Upper lobe of left lung (tissue), 6 donors: ENCODE measurements at regions not wholly inside any gene's neighbourhood (a gene's known extent, or its start where the extent isn't known, plus 50 kb on each side); places are given as distances from the start of the nearest gene placed in this dataset.

Experiments
- ATAC-seq, 2 donors: fragments of 200-7000 bp; cut with Tn5 transposase; one replicate each; pipeline ENCODE4 v1.9.1; 2022; ENCODE audit warnings: mild to moderate bottlenecking in 2 of 2, moderate library complexity in 2 of 2; ENCODE audit not compliant: low FRiP score in 2 of 2
- DNase-seq, 2 donors: peaks; one replicate each; pipeline ENCODE4 v3.0.0-alpha.2; 2019 to 2020
- H3K27ac ChIP-seq, 4 donors: fragments of 200-600 bp; sonication (generic); one replicate each; pipeline ENCODE4 v1.5.1; 2016 to 2019
- H3K27me3 ChIP-seq, 4 donors: fragments of 200-600 bp; sonication (generic); one replicate each; pipeline ENCODE4 v1.5.1; 2017 to 2019
- H3K36me3 ChIP-seq, 4 donors: fragments of 200-600 bp; sonication (generic); one replicate each; pipeline ENCODE4 v1.5.1; 2016 to 2019
- H3K4me1 ChIP-seq, 4 donors: fragments of 200-600 bp; sonication (generic); one replicate each; pipeline ENCODE4 v1.5.1; 2018 to 2019
- H3K4me3 ChIP-seq, 4 donors: fragments of 200-600 bp; sonication (generic); one replicate each; pipeline ENCODE4 v1.5.1; 2017 to 2019; ENCODE audit warnings: mild to moderate bottlenecking in 2 of 4, moderate library complexity in 1 of 4
- H3K9me3 ChIP-seq, 4 donors: fragments of 200-600 bp; sonication (generic); one replicate each; pipeline ENCODE4 v1.5.1; 2018 to 2019
- EP300 ChIP-seq, 4 donors: sonication (generic); formaldehyde crosslinking; IDR thresholded peaks; one replicate each; pipeline ENCODE4 v1.5.1; 2017; ENCODE audit warnings: antibody characterized with exemption in 4 of 4, control low read depth in 2 of 4
- POLR2A ChIP-seq, 4 donors: fragments of 450-650 bp; IDR thresholded peaks; one replicate each; pipeline ENCODE4 v1.5.1; 2016 to 2017; ENCODE audit warnings: antibody characterized with exemption in 4 of 4, mild to moderate bottlenecking in 2 of 4
- POLR2AphosphoS5 ChIP-seq, 2 donors: sonication (generic); formaldehyde crosslinking; IDR thresholded peaks; one replicate each; pipeline ENCODE4 v1.5.1; 2017; ENCODE audit warnings: antibody characterized with exemption in 2 of 2
- WGBS, 2 donors: methylation state at CpG; one replicate each; pipeline ENCODE4 v1.1.5; 2017 to 2018; 5-methylcytosine and 5-hydroxymethylcytosine counted together
- TF ChIP-seq, protein P1 (sequence below), 6 experiments: fragments of 450-650 bp in 4 of 6; fragments of 200-600 bp in 2 of 6; sonication (generic) in 2 of 6; IDR thresholded peaks; one replicate each; pipeline ENCODE4 v1.5.1; 2016 to 2019; ENCODE audit warnings: antibody characterized with exemption in 6 of 6
- donor health status: DM: no; HTN: no; CAD: no; lungs with moderate emphysema.
- donor health status: DM: no; HTN: yes; CAD: no; lungs with severe emphysema.

DNA sequence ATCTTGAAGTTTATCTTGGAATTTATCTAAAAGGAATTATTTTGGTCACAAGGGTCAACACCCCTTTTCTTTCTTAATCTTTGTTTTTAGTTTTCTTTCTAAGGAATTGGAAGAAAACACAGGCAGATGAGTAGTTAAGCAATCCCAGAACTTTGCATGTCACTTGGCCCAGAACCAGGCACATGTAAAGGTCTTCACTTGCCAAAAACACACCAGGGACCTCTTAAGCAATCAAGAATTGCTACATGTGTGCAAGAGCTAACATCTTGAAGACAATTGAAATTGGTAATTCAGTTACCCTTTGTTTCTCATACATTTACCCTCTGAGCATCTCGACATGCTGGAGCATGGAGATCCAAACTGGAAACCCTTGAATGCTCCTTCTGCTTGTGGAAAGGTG lies 114.2 kb downstream of the ZC3H11B start:
- DNase-seq = no peak
- 75 to 85% methylated on average over 1 of the region's 1 CpG for WGBS, 2 donors

GRCh38 chr1:219495737-219496408 lies 117.0 kb downstream of the ZC3H11B start:
- no peak for DNase-seq
- WGBS, 2 donors = 57 to 60% methylated on average over 6 of the region's 6 CpGs

More for the DNA sequence above, 114.2 kb downstream of the ZC3H11B start:
- Histone ChIP-seq H3K27ac (no peak overlapping the region), H3K4me3 (no peak overlapping the region), H3K36me3 (no peaks in the 10 kb centered on the region), H3K27me3 (no peaks in the 10 kb centered on the region), H3K4me1 (no peaks in the 10 kb centered on the region), H3K9me3 (no peaks in the 10 kb centered on the region)
- TF ChIP-seq EP300 (IDR thresholded peaks at IDR 0.05) (no peak), POLR2A (IDR thresholded peaks at IDR 0.05) (no peak), POLR2AphosphoS5 (IDR thresholded peaks at IDR 0.05) (no peak)
- TF ChIP-seq, protein P1, sequence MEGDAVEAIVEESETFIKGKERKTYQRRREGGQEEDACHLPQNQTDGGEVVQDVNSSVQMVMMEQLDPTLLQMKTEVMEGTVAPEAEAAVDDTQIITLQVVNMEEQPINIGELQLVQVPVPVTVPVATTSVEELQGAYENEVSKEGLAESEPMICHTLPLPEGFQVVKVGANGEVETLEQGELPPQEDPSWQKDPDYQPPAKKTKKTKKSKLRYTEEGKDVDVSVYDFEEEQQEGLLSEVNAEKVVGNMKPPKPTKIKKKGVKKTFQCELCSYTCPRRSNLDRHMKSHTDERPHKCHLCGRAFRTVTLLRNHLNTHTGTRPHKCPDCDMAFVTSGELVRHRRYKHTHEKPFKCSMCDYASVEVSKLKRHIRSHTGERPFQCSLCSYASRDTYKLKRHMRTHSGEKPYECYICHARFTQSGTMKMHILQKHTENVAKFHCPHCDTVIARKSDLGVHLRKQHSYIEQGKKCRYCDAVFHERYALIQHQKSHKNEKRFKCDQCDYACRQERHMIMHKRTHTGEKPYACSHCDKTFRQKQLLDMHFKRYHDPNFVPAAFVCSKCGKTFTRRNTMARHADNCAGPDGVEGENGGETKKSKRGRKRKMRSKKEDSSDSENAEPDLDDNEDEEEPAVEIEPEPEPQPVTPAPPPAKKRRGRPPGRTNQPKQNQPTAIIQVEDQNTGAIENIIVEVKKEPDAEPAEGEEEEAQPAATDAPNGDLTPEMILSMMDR (IDR thresholded peaks at IDR 0.05) = no peak
- peak in 1 of 2 donors; percentile 70 for ATAC-seq

DNA sequence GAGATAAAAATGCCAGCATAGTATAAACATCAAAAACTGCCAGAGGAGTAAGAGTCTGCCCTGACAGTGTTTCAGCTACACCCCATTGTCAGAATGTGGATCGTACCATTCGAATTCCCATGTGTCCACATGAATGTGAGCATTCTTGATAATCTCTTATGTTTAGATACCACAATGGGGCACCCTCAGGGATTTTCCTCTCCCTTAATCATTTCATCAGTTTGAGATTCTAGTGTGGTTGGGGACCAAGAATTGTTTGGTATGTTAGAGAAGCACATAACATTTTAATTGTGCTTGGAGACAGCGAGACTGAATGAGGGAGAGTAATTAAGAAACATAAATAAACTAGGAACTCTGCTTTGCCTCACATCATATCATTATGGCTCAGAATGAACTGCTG lies 120.2 kb downstream of the ZC3H11B start:
- Histone ChIP-seq H3K36me3 (no peaks in the 10 kb centered on the region), H3K27me3 (no peaks in the 10 kb centered on the region), H3K4me1 (no peaks in the 10 kb centered on the region), H3K4me3 (no peak overlapping the region), H3K27ac (no peak overlapping the region), H3K9me3 (no peaks in the 10 kb centered on the region)
- WGBS, 2 donors = 67 to 77% methylated on average over 3 of the region's 3 CpGs
- DNase-seq (no peak), ATAC-seq (no peak)
- no peak for TF ChIP-seq POLR2A (IDR thresholded peaks at IDR 0.05)
- TF ChIP-seq, protein P1 (IDR thresholded peaks at IDR 0.05) = no peak
- no peak for TF ChIP-seq EP300 (IDR thresholded peaks at IDR 0.05)
- no peak for TF ChIP-seq POLR2AphosphoS5 (IDR thresholded peaks at IDR 0.05)

More at GRCh38 chr1:219495737-219496408, 117.0 kb downstream of the ZC3H11B start:
- no peak overlapping the region for H3K4me3 ChIP-seq
- no peaks in the 10 kb centered on the region for H3K4me1 ChIP-seq
- TF ChIP-seq POLR2AphosphoS5 (IDR thresholded peaks at IDR 0.05) (no peak), EP300 (IDR thresholded peaks at IDR 0.05) (no peak), POLR2A (IDR thresholded peaks at IDR 0.05) (no peak)
- H3K27ac ChIP-seq = no peak overlapping the region
- no peak for ATAC-seq
- H3K36me3 ChIP-seq = no peaks in the 10 kb centered on the region
- no peaks in the 10 kb centered on the region for H3K9me3 ChIP-seq
- H3K27me3 ChIP-seq = no peaks in the 10 kb centered on the region

DNA sequence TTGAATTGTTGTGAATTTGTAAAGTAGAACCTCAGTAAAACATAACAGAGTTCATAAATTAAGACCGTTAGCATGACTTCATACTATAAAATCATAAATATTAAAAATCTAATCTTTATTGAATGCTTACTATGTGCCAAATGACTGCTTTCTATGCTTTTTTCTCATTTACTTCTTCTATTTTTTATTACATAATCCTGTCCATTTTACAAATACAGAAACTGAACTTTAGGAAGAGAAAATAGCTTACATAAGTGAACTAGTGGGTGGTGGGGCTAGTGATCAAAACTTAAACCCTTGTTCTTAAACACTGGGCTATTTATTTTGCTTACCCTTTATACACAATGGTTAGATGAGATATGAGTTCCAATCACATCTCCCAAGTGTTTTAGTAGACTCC lies 122.3 kb downstream of the ZC3H11B start:
- ATAC-seq = peak in 1 of 2 donors; percentile 36
- Histone ChIP-seq H3K27me3 (no peaks in the 10 kb centered on the region), H3K36me3 (no peaks in the 10 kb centered on the region), H3K4me3 (no peak overlapping the region), H3K27ac (no peak overlapping the region), H3K4me1 (no peaks in the 10 kb centered on the region), H3K9me3 (no peaks in the 10 kb centered on the region)
- TF ChIP-seq POLR2A (IDR thresholded peaks at IDR 0.05) = no peak
- no peak for TF ChIP-seq EP300 (IDR thresholded peaks at IDR 0.05)
- TF ChIP-seq POLR2AphosphoS5 (IDR thresholded peaks at IDR 0.05) = no peak
- TF ChIP-seq, protein P1 (IDR thresholded peaks at IDR 0.05) = no peak
- DNase-seq = no peak
- 91 to 93% methylated on average over 1 of the region's 1 CpG for WGBS, 2 donors

DNA sequence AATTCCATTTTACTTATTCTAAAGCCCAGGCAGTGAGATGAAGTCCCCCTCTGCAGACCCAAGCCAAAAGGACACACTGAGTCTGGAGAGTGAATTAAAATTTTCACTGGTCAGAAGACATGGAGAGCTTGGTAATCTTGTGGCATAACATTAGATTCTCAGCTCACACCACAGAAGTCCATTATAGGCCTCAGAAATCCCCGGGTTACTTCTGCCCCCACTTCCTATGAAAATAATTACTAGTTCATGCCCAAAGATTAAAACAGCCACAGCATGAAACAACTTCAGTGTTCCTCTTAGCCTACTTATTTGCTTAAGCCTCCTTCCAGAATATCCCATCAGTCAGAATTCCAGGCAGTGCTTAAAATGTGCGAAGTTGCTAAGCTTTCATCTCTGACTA lies 123.3 kb downstream of the ZC3H11B start:
- Histone ChIP-seq H3K27me3 (no peaks in the 10 kb centered on the region), H3K27ac (no peak overlapping the region), H3K36me3 (no peaks in the 10 kb centered on the region), H3K9me3 (no peaks in the 10 kb centered on the region), H3K4me3 (no peak overlapping the region), H3K4me1 (no peaks in the 10 kb centered on the region)
- DNase-seq = no peak
- no peak for ATAC-seq
- TF ChIP-seq POLR2A (IDR thresholded peaks at IDR 0.05) = no peak
- no peak for TF ChIP-seq EP300 (IDR thresholded peaks at IDR 0.05)
- TF ChIP-seq POLR2AphosphoS5 (IDR thresholded peaks at IDR 0.05) = no peak
- TF ChIP-seq, protein P1 (IDR thresholded peaks at IDR 0.05) = no peak
- WGBS, 2 donors = 63 to 65% methylated on average over 2 of the region's 2 CpGs
